Body of pancreas (tissue), 4 donors: ENCODE measurements at regions not wholly inside any gene's neighbourhood (a gene's known extent, or its start where the extent isn't known, plus 50 kb on each side); places are given as distances from the start of the nearest gene placed in this dataset.

ENCODE experiments used
- CTCF ChIP-seq, 7 experiments: fragments of 450-650 bp in 4 of 7; fragments of 200-600 bp in 3 of 7; sonication (generic) in 3 of 7; IDR thresholded peaks; one replicate each; pipeline ENCODE4 v1.5.1; 2016 to 2019; ENCODE audit warnings: antibody characterized with exemption in 7 of 7
- POLR2A ChIP-seq, 3 donors: fragments of 450-650 bp; IDR thresholded peaks; one replicate each; pipeline ENCODE4 v1.6.1; 2016; ENCODE audit warnings: antibody characterized with exemption in 3 of 3, mild to moderate bottlenecking in 2 of 3

DNA sequence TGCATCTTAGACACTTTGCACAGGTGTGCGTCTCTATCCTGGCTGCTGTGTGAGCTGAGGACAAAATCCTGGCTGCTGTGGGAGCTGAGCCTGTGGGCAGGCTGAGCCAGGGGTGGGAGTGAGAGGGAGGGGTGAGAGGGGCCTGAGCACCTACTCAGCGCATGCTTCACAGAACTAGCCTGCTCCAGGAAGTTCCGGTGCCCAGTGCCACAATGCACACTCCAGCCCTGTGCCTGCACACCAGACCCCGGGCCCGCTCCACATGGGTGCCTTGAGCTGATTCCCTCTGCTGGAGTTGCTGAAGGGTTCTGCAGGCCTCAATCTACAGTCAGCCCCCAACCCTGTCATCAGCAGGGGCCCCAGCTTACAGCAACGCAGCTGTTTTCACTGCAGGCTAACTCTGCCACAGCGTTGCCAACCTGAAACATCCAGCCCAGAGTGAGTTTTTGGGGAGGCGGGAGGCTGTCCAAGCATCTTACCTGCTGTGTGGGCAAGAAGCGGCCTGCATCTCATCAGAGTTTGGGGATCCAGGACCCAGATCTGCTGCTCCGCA, 1377.9 kb downstream of the TBC1D22A start:
- TF ChIP-seq POLR2A (IDR thresholded peaks at IDR 0.05) (no peak), CTCF (IDR thresholded peaks at IDR 0.05) (no peak)
